Glutamatergic neuron (in vitro differentiated cells): ENCODE measurements at regions not wholly inside any gene's neighbourhood (a gene's known extent, or its start where the extent isn't known, plus 50 kb on each side); places are given as distances from the start of the nearest gene placed in this dataset.

Source experiments
- DNase-seq: peaks from one replicate; pipeline ENCODE4 v3.0.0; 2022
- H3K27ac Mint-ChIP-seq: one replicate; pipeline ENCODE4 v1.8.0; 2020; ENCODE audit warnings: mild to moderate bottlenecking, mixed read lengths, inconsistent platforms; ENCODE audit not compliant: unreplicated experiment
- H3K27me3 Mint-ChIP-seq: one replicate; pipeline ENCODE4 v1.8.0; 2020; ENCODE audit warnings: mild to moderate bottlenecking, moderate library complexity, mixed read lengths, inconsistent platforms; ENCODE audit not compliant: unreplicated experiment
- H3K36me3 Mint-ChIP-seq: one replicate; pipeline ENCODE4 v1.8.0; 2020; ENCODE audit warnings: mild to moderate bottlenecking, mixed read lengths, inconsistent platforms; ENCODE audit not compliant: unreplicated experiment
- H3K4me1 Mint-ChIP-seq: one replicate; pipeline ENCODE4 v1.8.0; 2020; ENCODE audit warnings: mild to moderate bottlenecking, low read depth, mixed read lengths, inconsistent platforms; ENCODE audit not compliant: unreplicated experiment
- H3K4me3 Mint-ChIP-seq: one replicate; pipeline ENCODE4 v1.8.0; 2020; ENCODE audit warnings: mild to moderate bottlenecking, mixed read lengths, inconsistent platforms; ENCODE audit not compliant: unreplicated experiment
- H3K9me3 Mint-ChIP-seq: one replicate; pipeline ENCODE4 v1.8.0; 2020; ENCODE audit warnings: mild to moderate bottlenecking, moderate library complexity, mixed read lengths, inconsistent platforms; ENCODE audit not compliant: unreplicated experiment
- CTCF ChIP-seq: fragments of 200-600 bp; sonication (generic); IDR thresholded peaks from one replicate; pipeline ENCODE4 v1.5.0; 2021; ENCODE audit not compliant: partially characterized antibody, unreplicated experiment

- no peak for DNase-seq
- H3K9me3 Mint-ChIP-seq = no peaks in the 10 kb centered on the region
Observed at GRCh38 chr2:185306119-185306518, 432.5 kb upstream of the FSIP2 start.

GRCh38 chr2:185316383-185316782, 422.2 kb upstream of the FSIP2 start:
- Mint-ChIP-seq H3K36me3 (no peaks in the 10 kb centered on the region), H3K9me3 (no peaks in the 10 kb centered on the region), H3K27me3 (no peaks in the 10 kb centered on the region), H3K27ac (no peak overlapping the region), H3K4me1 (no peaks in the 10 kb centered on the region), H3K4me3 (no peak overlapping the region)
- no peak for DNase-seq
- no peak for TF ChIP-seq CTCF

More at GRCh38 chr2:185306119-185306518, 432.5 kb upstream of the FSIP2 start:
- H3K4me3 Mint-ChIP-seq = no peak overlapping the region
- no peak overlapping the region for H3K27ac Mint-ChIP-seq
- no peaks in the 10 kb centered on the region for H3K36me3 Mint-ChIP-seq
- TF ChIP-seq CTCF = no peak
- peaks cover 4% of the 10 kb centered on the region for H3K4me1 Mint-ChIP-seq
- H3K27me3 Mint-ChIP-seq = no peaks in the 10 kb centered on the region

GRCh38 chr2:185318271-185318724, 420.3 kb upstream of the FSIP2 start:
- Mint-ChIP-seq H3K4me1 (no peaks in the 10 kb centered on the region), H3K9me3 (no peaks in the 10 kb centered on the region), H3K4me3 (no peak overlapping the region), H3K27me3 (no peaks in the 10 kb centered on the region), H3K36me3 (no peaks in the 10 kb centered on the region), H3K27ac (no peak overlapping the region)
- no peak for TF ChIP-seq CTCF
- no peak for DNase-seq

- Mint-ChIP-seq H3K27me3 (no peaks in the 10 kb centered on the region), H3K36me3 (peaks cover 4% of the 10 kb centered on the region), H3K4me3 (no peak overlapping the region), H3K27ac (no peak overlapping the region), H3K9me3 (peaks cover 1% of the 10 kb centered on the region), H3K4me1 (no peaks in the 10 kb centered on the region)
- DNase-seq = no peak
- no peak for TF ChIP-seq CTCF
Observed at GRCh38 chr2:185335879-185336278, 402.7 kb upstream of the FSIP2 start.

- Mint-ChIP-seq H3K36me3 (peaks cover 4% of the 10 kb centered on the region), H3K4me1 (no peaks in the 10 kb centered on the region)
- DNase-seq = no peak
Observed at GRCh38 chr2:185337033-185337432, 401.6 kb upstream of the FSIP2 start.

More at GRCh38 chr2:185337033-185337432, 401.6 kb upstream of the FSIP2 start:
- Mint-ChIP-seq H3K27me3 (no peaks in the 10 kb centered on the region), H3K9me3 (peaks cover 1% of the 10 kb centered on the region), H3K4me3 (no peak overlapping the region), H3K27ac (no peak overlapping the region)
- no peak for TF ChIP-seq CTCF
